ENCODE measurements at regions not wholly inside any gene's neighbourhood (a gene's known extent, or its start where the extent isn't known, plus 50 kb on each side); places are given as distances from the start of the nearest gene placed in this dataset.
"Not testable (repeated sequence)": the region's sequence is repeated elsewhere in the genome, so short reads cannot be mapped to it uniquely, and the experiment has no call there.

DNA sequence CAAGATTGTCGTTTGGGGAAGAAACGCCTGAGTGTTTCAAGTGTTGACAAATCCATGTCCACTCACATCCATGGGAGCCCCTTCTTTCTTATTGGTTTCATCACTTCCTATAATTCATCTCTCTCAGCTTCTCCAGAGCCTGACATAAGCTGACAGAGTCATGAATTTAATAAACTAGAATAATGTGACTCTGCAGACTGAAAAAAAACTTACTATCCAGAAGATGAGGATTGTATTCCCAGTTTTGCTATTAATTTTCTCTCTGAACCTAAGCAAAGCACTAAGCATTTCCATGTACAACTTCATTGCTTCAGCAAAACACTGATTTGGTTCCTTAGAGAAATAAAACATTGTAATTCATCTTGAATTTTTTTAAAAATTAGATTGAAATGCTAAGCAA lies 691.8 kb downstream of the MTRR start:
- Histone ChIP-seq H4K20me1 (ENCODE audit: control insufficient read depth, insufficient read depth, low read depth, low read length) (no peaks in the 10 kb centered on the region), H3F3A (ENCODE audit: control insufficient read depth, insufficient read depth) (no peaks in the 10 kb centered on the region)

DNA sequence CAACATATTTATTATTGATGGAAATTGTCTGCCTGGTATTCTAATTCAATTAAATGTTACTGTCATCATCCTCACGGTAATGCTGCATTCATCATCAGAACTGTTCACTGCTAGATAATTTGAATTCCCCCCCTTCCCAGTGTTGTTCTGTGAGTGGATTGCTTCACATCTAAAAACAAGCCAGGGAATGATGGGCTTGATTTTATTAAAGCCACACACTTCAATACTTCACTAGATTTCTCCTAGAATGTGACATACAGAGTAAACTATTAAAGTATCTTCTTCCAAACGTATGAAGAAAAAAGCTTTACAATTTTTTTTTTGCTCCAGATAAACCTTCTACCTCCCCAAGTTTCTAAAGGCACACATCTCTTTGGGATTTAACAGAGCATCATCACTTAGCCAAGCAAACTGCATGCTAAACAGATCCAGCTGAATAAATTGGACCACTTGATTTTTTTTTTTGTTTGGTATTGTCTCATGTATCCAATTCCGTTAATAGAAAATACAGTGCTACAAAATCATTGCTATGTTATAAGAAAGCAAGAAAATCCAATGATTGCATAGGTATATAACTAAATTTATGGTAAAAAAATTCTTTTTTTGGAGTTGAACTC lies 692.4 kb downstream of the MTRR start:
- Histone ChIP-seq H3K79me2 (ENCODE audit: control insufficient read depth, low read length) (no peaks in the 10 kb centered on the region), H3K9me2 (replicated peaks; ENCODE audit: control insufficient read depth, low read length) (no peaks in the 10 kb centered on the region), H3K36me3 (ENCODE audit: control insufficient read depth, low read length) (no peaks in the 10 kb centered on the region), H4K20me1 (ENCODE audit: control insufficient read depth, insufficient read depth, low read depth, low read length) (no peaks in the 10 kb centered on the region), H3K27me3 (ENCODE audit: control insufficient read depth, low read length) (no peaks in the 10 kb centered on the region), H3K27ac (ENCODE audit: low read depth, low read length) (no peak overlapping the region), H3K4me2 (ENCODE audit: low read length) (no peak overlapping the region), H3K4me3 (ENCODE audit: low read length) (no peak overlapping the region), H3F3A (ENCODE audit: control insufficient read depth, insufficient read depth) (no peaks in the 10 kb centered on the region), H3K9me3 (ENCODE audit: control insufficient read depth, insufficient read depth, low read length) (no peaks in the 10 kb centered on the region), H3K4me1 (ENCODE audit: control insufficient read depth, low read length) (no peaks in the 10 kb centered on the region)
- TF ChIP-seq, protein P1, sequence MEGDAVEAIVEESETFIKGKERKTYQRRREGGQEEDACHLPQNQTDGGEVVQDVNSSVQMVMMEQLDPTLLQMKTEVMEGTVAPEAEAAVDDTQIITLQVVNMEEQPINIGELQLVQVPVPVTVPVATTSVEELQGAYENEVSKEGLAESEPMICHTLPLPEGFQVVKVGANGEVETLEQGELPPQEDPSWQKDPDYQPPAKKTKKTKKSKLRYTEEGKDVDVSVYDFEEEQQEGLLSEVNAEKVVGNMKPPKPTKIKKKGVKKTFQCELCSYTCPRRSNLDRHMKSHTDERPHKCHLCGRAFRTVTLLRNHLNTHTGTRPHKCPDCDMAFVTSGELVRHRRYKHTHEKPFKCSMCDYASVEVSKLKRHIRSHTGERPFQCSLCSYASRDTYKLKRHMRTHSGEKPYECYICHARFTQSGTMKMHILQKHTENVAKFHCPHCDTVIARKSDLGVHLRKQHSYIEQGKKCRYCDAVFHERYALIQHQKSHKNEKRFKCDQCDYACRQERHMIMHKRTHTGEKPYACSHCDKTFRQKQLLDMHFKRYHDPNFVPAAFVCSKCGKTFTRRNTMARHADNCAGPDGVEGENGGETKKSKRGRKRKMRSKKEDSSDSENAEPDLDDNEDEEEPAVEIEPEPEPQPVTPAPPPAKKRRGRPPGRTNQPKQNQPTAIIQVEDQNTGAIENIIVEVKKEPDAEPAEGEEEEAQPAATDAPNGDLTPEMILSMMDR (IDR thresholded peaks at IDR 0.05; ENCODE audit: low read depth, low read length, poor library complexity, severe bottlenecking), result no peak
- TF ChIP-seq EZH2phosphoT487 (IDR thresholded peaks at IDR 0.05; ENCODE audit: borderline replicate concordance, low read length), result no peak

More for the DNA sequence above, 691.8 kb downstream of the MTRR start:
- H3K4me1 ChIP-seq (ENCODE audit: control insufficient read depth, low read length), result no peaks in the 10 kb centered on the region
- TF ChIP-seq, protein P1 (IDR thresholded peaks at IDR 0.05; ENCODE audit: low read depth, low read length, poor library complexity, severe bottlenecking), result no peak
- TF ChIP-seq EZH2phosphoT487 (IDR thresholded peaks at IDR 0.05; ENCODE audit: borderline replicate concordance, low read length), result no peak
- no peaks in the 10 kb centered on the region for H3K27me3 ChIP-seq (ENCODE audit: control insufficient read depth, low read length)
- H3K9me3 ChIP-seq (ENCODE audit: control insufficient read depth, insufficient read depth, low read length), result no peaks in the 10 kb centered on the region
- H3K4me2 ChIP-seq (ENCODE audit: low read length), result no peak overlapping the region
- H3K27ac ChIP-seq (ENCODE audit: low read depth, low read length), result no peak overlapping the region
- no peaks in the 10 kb centered on the region for H3K79me2 ChIP-seq (ENCODE audit: control insufficient read depth, low read length)
- no peak overlapping the region for H3K4me3 ChIP-seq (ENCODE audit: low read length)
- H3K9me2 ChIP-seq (replicated peaks; ENCODE audit: control insufficient read depth, low read length), result no peaks in the 10 kb centered on the region
- no peaks in the 10 kb centered on the region for H3K36me3 ChIP-seq (ENCODE audit: control insufficient read depth, low read length)

GRCh38 chr5:8561854-8562253 lies 692.9 kb downstream of the MTRR start:
- no peaks in the 10 kb centered on the region for H3K27me3 ChIP-seq (ENCODE audit: control insufficient read depth, low read length)
- H3K79me2 ChIP-seq (ENCODE audit: control insufficient read depth, low read length), result no peaks in the 10 kb centered on the region
- no peak overlapping the region for H3K4me2 ChIP-seq (ENCODE audit: low read length)
- H3K27ac ChIP-seq (ENCODE audit: low read depth, low read length), result no peak overlapping the region
- H3K4me3 ChIP-seq (ENCODE audit: low read length), result no peak overlapping the region
- H3K4me1 ChIP-seq (ENCODE audit: control insufficient read depth, low read length), result no peaks in the 10 kb centered on the region
- H3K9me2 ChIP-seq (replicated peaks; ENCODE audit: control insufficient read depth, low read length), result no peaks in the 10 kb centered on the region
- TF ChIP-seq EZH2phosphoT487 (IDR thresholded peaks at IDR 0.05; ENCODE audit: borderline replicate concordance, low read length), result no peak
- TF ChIP-seq, protein P1 (IDR thresholded peaks at IDR 0.05; ENCODE audit: low read depth, low read length, poor library complexity, severe bottlenecking), result no peak
- no peaks in the 10 kb centered on the region for H3K9me3 ChIP-seq (ENCODE audit: control insufficient read depth, insufficient read depth, low read length)
- no peaks in the 10 kb centered on the region for H3K36me3 ChIP-seq (ENCODE audit: control insufficient read depth, low read length)
- no peaks in the 10 kb centered on the region for H3F3A ChIP-seq (ENCODE audit: control insufficient read depth, insufficient read depth)
- H4K20me1 ChIP-seq (ENCODE audit: control insufficient read depth, insufficient read depth, low read depth, low read length), result no peaks in the 10 kb centered on the region

- not testable (repeated sequence) for H3K79me2 ChIP-seq (ENCODE audit: control insufficient read depth, low read length); H3F3A ChIP-seq (ENCODE audit: control insufficient read depth, insufficient read depth); H3K9me2 ChIP-seq (replicated peaks; ENCODE audit: control insufficient read depth, low read length); H3K4me3 ChIP-seq (ENCODE audit: low read length); H3K4me2 ChIP-seq (ENCODE audit: low read length); H3K36me3 ChIP-seq (ENCODE audit: control insufficient read depth, low read length); H3K4me1 ChIP-seq (ENCODE audit: control insufficient read depth, low read length); H3K27ac ChIP-seq (ENCODE audit: low read depth, low read length); H4K20me1 ChIP-seq (ENCODE audit: control insufficient read depth, insufficient read depth, low read depth, low read length); H3K9me3 ChIP-seq (ENCODE audit: control insufficient read depth, insufficient read depth, low read length); H3K27me3 ChIP-seq (ENCODE audit: control insufficient read depth, low read length)
These were observed 694.6 kb downstream of the MTRR start for GRCh38 chr5:8563540-8563939.
